Trophoblast cell (in vitro differentiated cells and primary cell): ENCODE measurements at regions not wholly inside any gene's neighbourhood (a gene's known extent, or its start where the extent isn't known, plus 50 kb on each side); places are given as distances from the start of the nearest gene placed in this dataset.
A peak's percentile ranks its signal among the peaks of the same experiment; 100 is the strongest.

Experiments used
- DNase-seq, 2 donors: peaks; one replicate each; pipeline ENCODE4 v3.0.0-alpha.2; 2016
- H2AFZ ChIP-seq: 2 replicates; pipeline ENCODE4 v1.6.1; 2013; ENCODE audit warnings: low read length, moderate library complexity, mild to moderate bottlenecking; ENCODE audit not compliant: insufficient read depth, poor library complexity
- H2AK5ac ChIP-seq: 2 replicates; pipeline ENCODE4 v1.6.1; 2013; ENCODE audit warnings: mild to moderate bottlenecking, low read length
- H2BK120ac ChIP-seq: 2 replicates; pipeline ENCODE4 v1.6.1; 2013; ENCODE audit warnings: low read length, mild to moderate bottlenecking, moderate library complexity; ENCODE audit not compliant: insufficient read depth, poor library complexity
- H2BK12ac ChIP-seq: 2 replicates; pipeline ENCODE4 v1.6.1; 2013; ENCODE audit warnings: mild to moderate bottlenecking, low read length, moderate library complexity
- H2BK5ac ChIP-seq: 2 replicates; pipeline ENCODE4 v1.6.1; 2013; ENCODE audit warnings: low read length, low read depth, moderate library complexity, mild to moderate bottlenecking; ENCODE audit not compliant: poor library complexity
- H3K14ac ChIP-seq: 2 replicates; pipeline ENCODE4 v1.6.1; 2013; ENCODE audit warnings: mild to moderate bottlenecking, low read length
- H3K18ac ChIP-seq: 2 replicates; pipeline ENCODE4 v1.6.1; 2013; ENCODE audit warnings: mild to moderate bottlenecking, low read length
- H3K23ac ChIP-seq: 2 replicates; pipeline ENCODE4 v1.6.1; 2013; ENCODE audit warnings: low read length
- H3K27ac ChIP-seq: 2 replicates; pipeline ENCODE4 v1.5.1; 2013; ENCODE audit warnings: low read depth, mild to moderate bottlenecking, inconsistent platforms, low read length, moderate library complexity
- H3K27me3 ChIP-seq: 2 replicates; pipeline ENCODE4 v1.6.1; 2013; ENCODE audit warnings: inconsistent platforms, mild to moderate bottlenecking, low read length, moderate library complexity; ENCODE audit not compliant: insufficient read depth
- H3K36me3 ChIP-seq, 2 experiments: 1 replicate in 1 of 2; 2 replicates in 1 of 2; pipeline ENCODE4 v1.6.1; 2013; ENCODE audit warnings: low read length in 2 of 2, mild to moderate bottlenecking in 2 of 2, moderate library complexity in 1 of 2; ENCODE audit not compliant: insufficient read depth in 2 of 2, control insufficient read depth in 1 of 2
- H3K4ac ChIP-seq: 2 replicates; pipeline ENCODE4 v1.6.1; 2013; ENCODE audit warnings: low read depth, mild to moderate bottlenecking, low read length, moderate library complexity
- H3K4me1 ChIP-seq, 2 experiments: 1 replicate in 1 of 2; 2 replicates in 1 of 2; pipeline ENCODE4 v1.6.1; 2013; ENCODE audit warnings: low read length in 2 of 2, mild to moderate bottlenecking in 2 of 2, moderate library complexity in 1 of 2; ENCODE audit not compliant: insufficient read depth in 2 of 2, control insufficient read depth in 1 of 2
- H3K4me2 ChIP-seq: 2 replicates; pipeline ENCODE4 v1.6.1; 2013; ENCODE audit warnings: inconsistent platforms, mild to moderate bottlenecking, low read length, moderate library complexity
- H3K4me3 ChIP-seq: 2 replicates; pipeline ENCODE4 v1.5.1; 2013; ENCODE audit warnings: mild to moderate bottlenecking, low read depth, low read length, inconsistent platforms
- H3K79me1 ChIP-seq: one replicate; pipeline ENCODE4 v1.6.1; 2013; ENCODE audit warnings: low read length
- H3K79me2 ChIP-seq: 2 replicates; pipeline ENCODE4 v1.6.1; 2013; ENCODE audit warnings: low read length, mild to moderate bottlenecking; ENCODE audit not compliant: control insufficient read depth, insufficient read depth, poor library complexity
- H3K9ac ChIP-seq: 2 replicates; pipeline ENCODE4 v1.6.1; 2013; ENCODE audit warnings: mild to moderate bottlenecking, low read length
- H3K9me3 ChIP-seq: 2 replicates; pipeline ENCODE4 v1.6.1; 2013; ENCODE audit warnings: low read depth, mild to moderate bottlenecking, control low read depth, inconsistent platforms, low read length; ENCODE audit not compliant: insufficient read depth
- H4K12ac ChIP-seq: 2 replicates; pipeline ENCODE4 v1.6.1; 2013; ENCODE audit warnings: low read depth, mild to moderate bottlenecking, low read length, moderate library complexity
- H4K8ac ChIP-seq: 2 replicates; pipeline ENCODE4 v1.6.1; 2013; ENCODE audit warnings: low read depth, mild to moderate bottlenecking, low read length, moderate library complexity
- H4K91ac ChIP-seq: one replicate; pipeline ENCODE4 v1.6.1; 2013; ENCODE audit warnings: low read depth, mild to moderate bottlenecking, low read length, moderate library complexity
- WGBS: extraction: QIAGEN DNeasy Blood & Tissue Kit; methylation state at CpG from one replicate; pipeline ENCODE4 v1.1.7; 2013; ENCODE audit warnings: missing lambda C conversion rate; ENCODE audit not compliant: insufficient read length, insufficient coverage; ENCODE audit errors: extremely low coverage; 5-methylcytosine and 5-hydroxymethylcytosine counted together

DNA sequence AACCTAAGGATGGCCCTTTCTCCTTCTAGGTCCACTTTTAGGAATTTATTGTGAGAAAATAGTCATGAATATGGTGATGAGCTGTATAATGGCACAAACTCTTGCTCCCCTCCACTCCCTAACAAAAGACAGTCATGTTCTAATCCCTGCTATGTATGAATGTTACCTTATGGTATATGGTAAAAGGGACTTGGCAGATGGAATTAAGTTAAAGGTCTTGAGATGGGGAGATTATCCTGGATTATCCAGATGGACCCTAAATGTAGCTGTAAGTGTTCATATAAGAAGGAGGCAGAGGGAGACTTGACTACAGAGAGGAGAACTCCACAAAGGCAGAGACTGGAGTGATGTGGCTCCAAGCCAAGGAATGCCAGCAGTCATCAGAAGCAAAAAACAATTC, 296.1 kb downstream of the SOX9 start:
- Histone ChIP-seq H3K9me3 (peaks cover 1% of the 10 kb centered on the region), H3K23ac (no peak overlapping the region), H3K4me1 (peaks cover 12 to 13% of the 10 kb centered on the region in 2 experiments), H3K27me3 (no peaks in the 10 kb centered on the region), H3K27ac (no peak overlapping the region), H3K36me3 (no peaks in the 10 kb centered on the region), H3K79me1 (peaks cover 7% of the 10 kb centered on the region), H3K14ac (no peak overlapping the region), H4K12ac (no peak overlapping the region), H3K9ac (no peak overlapping the region), H2AK5ac (no peak overlapping the region), H3K4me3 (no peak overlapping the region), H2BK5ac (no peak overlapping the region), H3K4ac (no peak overlapping the region), H3K79me2 (no peaks in the 10 kb centered on the region), H2BK12ac (no peak overlapping the region), H3K4me2 (no peak overlapping the region), H4K91ac (no peak overlapping the region), H2BK120ac (no peak overlapping the region), H4K8ac (no peak overlapping the region), H3K18ac (no peak overlapping the region), H2AFZ (no peak overlapping the region)
- no peak for DNase-seq

DNA sequence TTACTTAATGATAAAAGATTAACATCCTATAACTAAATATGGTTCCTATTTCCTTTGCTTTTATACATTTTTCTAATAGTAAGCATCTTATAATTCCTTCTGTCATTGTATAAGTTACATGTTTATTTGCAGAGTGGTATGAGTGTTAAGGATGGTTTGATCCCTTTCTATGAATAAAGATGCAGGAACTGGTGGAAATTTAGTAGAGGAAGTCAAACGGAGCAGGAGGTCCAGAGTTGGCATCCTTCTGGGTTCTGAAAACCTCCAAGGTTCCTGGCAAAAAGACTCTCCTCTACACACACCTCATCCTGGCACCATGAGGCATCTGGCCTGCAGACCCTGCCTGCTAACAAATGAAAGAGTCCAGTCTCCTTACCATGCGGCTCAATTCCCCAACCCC, 296.8 kb downstream of the SOX9 start:
- Histone ChIP-seq H3K79me2 (no peaks in the 10 kb centered on the region), H4K91ac (no peak overlapping the region), H3K36me3 (no peaks in the 10 kb centered on the region), H2AFZ (no peak overlapping the region), H2BK120ac (no peak overlapping the region), H3K4me1 (peaks cover 15 to 18% of the 10 kb centered on the region in 2 experiments), H3K23ac (no peak overlapping the region), H3K27ac (no peak overlapping the region), H2AK5ac (no peak overlapping the region), H2BK5ac (no peak overlapping the region), H3K4me3 (no peak overlapping the region), H3K9ac (no peak overlapping the region), H3K4me2 (no peak overlapping the region), H4K12ac (no peak overlapping the region), H3K79me1 (peaks cover 10% of the 10 kb centered on the region), H3K4ac (no peak overlapping the region), H2BK12ac (no peak overlapping the region), H3K27me3 (no peaks in the 10 kb centered on the region), H3K9me3 (peaks cover 1% of the 10 kb centered on the region), H3K18ac (no peak overlapping the region), H3K14ac (no peak overlapping the region), H4K8ac (no peak overlapping the region)
- WGBS: no CpG with 5 or more reads among the region's 2 CpGs
- no peak for DNase-seq

DNA sequence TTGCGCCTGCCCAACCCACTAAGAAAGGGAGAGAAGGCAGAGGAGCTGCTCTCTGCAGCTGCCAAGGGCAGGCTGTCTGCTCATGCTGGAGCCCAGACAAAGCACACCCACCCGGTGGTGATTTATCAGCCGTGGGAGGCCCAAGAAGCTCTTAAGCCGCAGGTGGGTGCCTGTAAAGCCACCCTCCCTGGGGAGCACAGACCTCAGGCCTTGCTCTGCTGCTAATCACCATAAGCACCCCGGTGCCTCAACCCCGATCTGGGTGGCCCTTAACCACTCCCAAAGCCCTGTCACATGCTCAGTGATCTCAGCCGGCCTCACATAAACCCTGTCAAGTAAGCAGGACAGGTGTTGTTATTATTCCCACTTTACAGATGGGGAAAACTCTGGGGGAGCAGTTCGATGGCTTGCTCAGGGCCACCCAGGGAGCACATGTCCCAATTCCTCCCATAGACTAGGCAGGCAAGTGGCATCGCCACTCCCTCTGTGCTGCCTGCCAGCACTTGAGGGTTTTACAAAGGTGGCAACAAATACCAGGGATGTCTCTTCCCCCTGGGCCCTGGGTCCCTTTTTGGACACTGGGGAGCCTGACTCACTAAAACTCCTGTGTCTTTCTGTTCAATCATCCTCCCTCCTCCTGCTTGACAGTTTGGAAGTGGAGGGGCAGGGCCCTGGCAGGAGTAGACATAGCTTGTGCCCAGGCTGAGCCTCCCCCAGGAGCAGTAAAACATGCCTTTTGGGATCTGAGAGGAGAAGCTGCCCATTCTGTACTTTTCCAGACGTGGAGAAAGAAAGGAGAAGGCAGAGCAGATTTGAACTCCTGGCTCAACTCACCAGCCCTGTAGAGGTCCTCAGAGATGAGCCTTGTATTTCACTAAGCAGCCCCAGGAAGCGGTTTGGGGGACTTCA, 299.3 kb downstream of the SOX9 start:
- Histone ChIP-seq H2BK12ac (peak overlapping the region; percentile 13), H3K9ac (no peak overlapping the region), H3K23ac (no peak overlapping the region), H3K36me3 (no peaks in the 10 kb centered on the region), H3K4me2 (no peak overlapping the region), H4K12ac (no peak overlapping the region), H3K27me3 (no peaks in the 10 kb centered on the region), H3K4me3 (no peak overlapping the region), H2AFZ (no peak overlapping the region), H3K4ac (no peak overlapping the region), H4K8ac (no peak overlapping the region), H3K79me1 (peaks cover 19% of the 10 kb centered on the region), H2BK120ac (peak overlapping the region; percentile 7), H3K14ac (no peak overlapping the region), H2BK5ac (no peak overlapping the region), H3K79me2 (no peaks in the 10 kb centered on the region), H3K9me3 (peaks cover 1% of the 10 kb centered on the region), H2AK5ac (no peak overlapping the region), H3K27ac (no peak overlapping the region), H4K91ac (peak overlapping the region; percentile 23), H3K18ac (no peak overlapping the region), H3K4me1 (peaks cover 28 to 31% of the 10 kb centered on the region in 2 experiments)
- WGBS: no CpG with 5 or more reads among the region's 11 CpGs
- DNase-seq: no peak

DNA sequence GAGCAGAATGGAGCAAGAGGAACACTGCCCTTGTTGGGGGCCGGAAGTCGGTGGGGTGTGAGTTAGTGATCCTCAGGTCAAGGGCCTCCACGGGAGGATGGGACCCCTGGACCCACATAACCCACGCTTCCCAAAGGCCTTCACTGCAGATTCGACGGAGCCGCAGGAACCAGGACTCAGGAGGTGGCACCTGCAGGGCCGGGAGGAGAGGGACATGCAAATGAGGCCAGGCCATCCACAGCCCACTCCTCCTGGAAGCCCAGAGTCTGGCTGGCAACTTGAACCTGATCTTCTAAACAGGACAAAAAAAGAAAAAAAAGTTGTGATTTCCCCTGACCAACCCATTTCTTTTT, 299.9 kb downstream of the SOX9 start:
- Histone ChIP-seq H4K12ac (no peak overlapping the region), H3K4me1 (peaks cover 28 to 31% of the 10 kb centered on the region in 2 experiments), H2BK12ac (peak overlapping the region; percentile 19), H2AFZ (no peak overlapping the region), H3K27me3 (no peaks in the 10 kb centered on the region), H3K4me2 (no peak overlapping the region), H3K79me1 (peaks cover 19% of the 10 kb centered on the region), H3K9me3 (peaks cover 1% of the 10 kb centered on the region), H2BK5ac (no peak overlapping the region), H3K79me2 (no peaks in the 10 kb centered on the region), H3K27ac (no peak overlapping the region), H3K14ac (no peak overlapping the region), H3K36me3 (no peaks in the 10 kb centered on the region), H3K9ac (no peak overlapping the region), H3K4me3 (no peak overlapping the region), H3K4ac (no peak overlapping the region), H3K18ac (no peak overlapping the region), H2BK120ac (no peak overlapping the region), H4K91ac (no peak overlapping the region), H2AK5ac (no peak overlapping the region), H3K23ac (no peak overlapping the region), H4K8ac (no peak overlapping the region)
- WGBS: no CpG with 5 or more reads among the region's 8 CpGs
- no peak for DNase-seq
